Left ventricle myocardium inferior (tissue), 1 donor: ENCODE measurements at regions not wholly inside any gene's neighbourhood (a gene's known extent, or its start where the extent isn't known, plus 50 kb on each side); places are given as distances from the start of the nearest gene placed in this dataset.

Experiments used
- DNase-seq: peaks from one replicate; pipeline ENCODE4 v3.0.0-alpha.2; 2020
- H3K27ac ChIP-seq: fragments of 200-600 bp; replicated peaks from 2 replicates; pipeline ENCODE4 v1.8.0; 2021
- H3K27me3 ChIP-seq: fragments of 200-600 bp; 2 replicates; pipeline ENCODE4 v1.8.0; 2021; ENCODE audit warnings: low read depth
- H3K36me3 ChIP-seq: fragments of 200-600 bp; 2 replicates; pipeline ENCODE4 v1.8.0; 2021
- H3K4me1 ChIP-seq: fragments of 200-600 bp; 2 replicates; pipeline ENCODE4 v1.8.0; 2021
- H3K4me3 ChIP-seq: fragments of 200-600 bp; 2 replicates; pipeline ENCODE4 v1.8.0; 2021; ENCODE audit warnings: mild to moderate bottlenecking, moderate library complexity
- H3K9me3 ChIP-seq: fragments of 200-600 bp; replicated peaks from 2 replicates; pipeline ENCODE4 v1.8.0; 2021
- CTCF ChIP-seq: fragments of 200-600 bp; IDR thresholded peaks from 2 replicates; pipeline ENCODE4 v1.8.0; 2021; ENCODE audit warnings: antibody characterized with exemption, mild to moderate bottlenecking, borderline replicate concordance
- intact Hi-C: fragments of 100-400 bp; cut with micrococcal nuclease; formaldehyde crosslinking; loops from one replicate; pipeline ENCODE4 v1.11.0; 2022
- donor health status: DM: no; HTN: yes; CAD: no; lungs with severe emphysema.

- peaks cover 5% of the 10 kb centered on the region for H3K27me3 ChIP-seq
- no peak overlapping the region for H3K27ac ChIP-seq
- H3K4me3 ChIP-seq = no peak overlapping the region
- H3K9me3 ChIP-seq = no peaks in the 10 kb centered on the region
- no peaks in the 10 kb centered on the region for H3K4me1 ChIP-seq
- no peak for DNase-seq
- intact Hi-C loops = no loop called here
- TF ChIP-seq CTCF = no peak
- H3K36me3 ChIP-seq = no peaks in the 10 kb centered on the region
Measured at GRCh38 chr9:108703429-108703828, 152.4 kb downstream of the ACTL7B start.

- H3K4me1 ChIP-seq = no peaks in the 10 kb centered on the region
- peaks cover 5% of the 10 kb centered on the region for H3K27me3 ChIP-seq
- DNase-seq = no peak
- peaks cover 2% of the 10 kb centered on the region for H3K9me3 ChIP-seq
- H3K36me3 ChIP-seq = no peaks in the 10 kb centered on the region
- intact Hi-C loops = no loop called here
- no peak overlapping the region for H3K27ac ChIP-seq
- TF ChIP-seq CTCF = no peak
- H3K4me3 ChIP-seq = no peak overlapping the region
Measured at GRCh38 chr9:108702681-108703080, 153.1 kb downstream of the ACTL7B start.

- H3K36me3 ChIP-seq = no peaks in the 10 kb centered on the region
- intact Hi-C loops = no loop called here
- no peak for TF ChIP-seq CTCF
- no peak overlapping the region for H3K27ac ChIP-seq
- H3K27me3 ChIP-seq = no peaks in the 10 kb centered on the region
- H3K9me3 ChIP-seq = peaks cover 30% of the 10 kb centered on the region
- DNase-seq = no peak
- H3K4me3 ChIP-seq = no peak overlapping the region
- H3K4me1 ChIP-seq = no peaks in the 10 kb centered on the region
Measured at GRCh38 chr9:108698801-108699200, 157.0 kb downstream of the ACTL7B start.

GRCh38 chr9:108698231-108698630 is 157.6 kb downstream of the ACTL7B start:
- Histone ChIP-seq H3K9me3 (peaks cover 30% of the 10 kb centered on the region), H3K27ac (no peak overlapping the region)

GRCh38 chr9:108696156-108696555 is 159.6 kb downstream of the ACTL7B start:
- Histone ChIP-seq H3K27me3 (peaks cover 5% of the 10 kb centered on the region), H3K4me3 (no peak overlapping the region), H3K27ac (no peak overlapping the region), H3K36me3 (no peaks in the 10 kb centered on the region), H3K9me3 (peaks cover 30% of the 10 kb centered on the region), H3K4me1 (no peaks in the 10 kb centered on the region)
- intact Hi-C loops = no loop called here
- DNase-seq = no peak
- no peak for TF ChIP-seq CTCF

More at GRCh38 chr9:108698231-108698630, 157.6 kb downstream of the ACTL7B start:
- intact Hi-C loops = no loop called here
- Histone ChIP-seq H3K4me3 (no peak overlapping the region), H3K4me1 (no peaks in the 10 kb centered on the region), H3K27me3 (peaks cover 2% of the 10 kb centered on the region), H3K36me3 (no peaks in the 10 kb centered on the region)
- DNase-seq = no peak
- TF ChIP-seq CTCF = no peak

GRCh38 chr9:108694170-108694569 is 161.6 kb downstream of the ACTL7B start:
- intact Hi-C loops = no loop called here
- H3K27me3 ChIP-seq = peaks cover 5% of the 10 kb centered on the region
- no peak overlapping the region for H3K4me3 ChIP-seq
- no peak overlapping the region for H3K27ac ChIP-seq
- no peaks in the 10 kb centered on the region for H3K4me1 ChIP-seq
- no peak for DNase-seq
- peaks cover 36% of the 10 kb centered on the region for H3K9me3 ChIP-seq
- no peaks in the 10 kb centered on the region for H3K36me3 ChIP-seq
- no peak for TF ChIP-seq CTCF
